ENCODE measurements at regions not wholly inside any gene's neighbourhood (a gene's known extent, or its start where the extent isn't known, plus 50 kb on each side); places are given as distances from the start of the nearest gene placed in this dataset.

- no peak for DNase-seq (ENCODE audit: low read depth)
- no peak overlapping the region for H3K4me3 ChIP-seq (ENCODE audit: low read depth, low read length)
- TF ChIP-seq CTCF (IDR thresholded peaks at IDR 0.05; ENCODE audit: low read depth, low read length, missing control alignments): no peak
Measured at GRCh38 chr3:16079519-16079918, 95.0 kb upstream of the GALNT15 start.

GRCh38 chr3:16081661-16082060 is 92.8 kb upstream of the GALNT15 start:
- TF ChIP-seq CTCF (IDR thresholded peaks at IDR 0.05; ENCODE audit: low read depth, low read length, missing control alignments): no peak
- no peak overlapping the region for H3K4me3 ChIP-seq (ENCODE audit: low read depth, low read length)
- DNase-seq (ENCODE audit: low read depth): no peak

DNA sequence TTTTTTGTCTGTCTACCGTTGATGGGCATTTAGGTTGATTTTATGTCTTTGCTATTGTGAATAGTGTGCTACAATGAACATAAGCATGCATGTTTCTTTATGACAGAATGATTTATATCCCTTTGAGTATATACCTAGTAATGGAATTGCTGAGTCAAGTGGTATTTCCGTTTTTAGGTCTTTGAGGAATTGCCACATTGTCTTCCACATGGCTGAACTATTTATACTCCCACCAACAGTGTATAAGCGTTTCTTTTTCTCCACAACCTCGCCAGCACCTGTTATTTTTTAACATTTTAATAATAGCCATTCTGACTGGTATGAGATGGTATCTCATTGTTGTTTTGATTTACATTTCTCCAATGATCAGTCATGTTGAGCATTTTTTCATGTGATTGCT is 89.6 kb upstream of the GALNT15 start:
- TF ChIP-seq CTCF (IDR thresholded peaks at IDR 0.05; ENCODE audit: low read depth, low read length, missing control alignments): no peak
- DNase-seq (ENCODE audit: low read depth): no peak
- H3K4me3 ChIP-seq (ENCODE audit: low read depth, low read length): no peak overlapping the region

- DNase-seq (ENCODE audit: low read depth): no peak
- H3K4me3 ChIP-seq (ENCODE audit: low read depth, low read length): no peak overlapping the region
- TF ChIP-seq CTCF (IDR thresholded peaks at IDR 0.05; ENCODE audit: low read depth, low read length, missing control alignments): no peak
Measured at GRCh38 chr3:16085410-16085809, 89.1 kb upstream of the GALNT15 start.

DNA sequence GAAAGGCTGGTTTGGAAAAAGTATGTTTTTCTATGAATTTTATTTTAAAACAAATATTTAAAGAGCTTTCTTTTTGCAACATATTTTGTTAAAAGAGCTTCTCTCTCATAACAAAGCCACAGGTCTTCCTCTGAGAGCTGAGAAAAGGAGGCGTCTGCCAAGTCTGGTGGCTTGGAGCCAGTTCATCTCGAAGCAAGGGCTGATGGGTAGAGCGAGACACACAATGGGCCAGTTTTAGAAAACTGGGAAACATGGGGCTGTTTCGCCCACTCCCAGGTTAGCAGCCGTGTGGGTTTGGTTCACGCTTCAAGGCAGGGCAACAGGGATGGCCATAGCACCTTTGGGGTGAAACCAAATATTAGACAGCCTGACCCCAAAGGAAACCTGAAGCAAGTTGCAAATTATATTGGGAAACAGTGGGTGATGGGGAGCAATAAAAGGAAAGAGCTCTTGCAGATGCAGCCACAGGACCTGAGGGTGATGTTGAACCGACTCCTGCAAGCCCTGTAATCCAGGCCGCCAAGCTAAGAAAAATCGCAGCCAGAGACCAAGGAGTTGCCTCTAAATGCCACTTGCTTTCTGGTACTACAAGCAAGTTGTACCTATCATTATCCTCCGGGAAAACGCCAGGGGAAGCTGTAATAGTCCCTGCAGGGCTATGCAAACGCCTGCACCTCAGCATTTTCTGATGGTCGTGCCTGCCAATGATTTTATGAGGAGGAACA is 88.4 kb upstream of the GALNT15 start:
- no peak overlapping the region for H3K4me3 ChIP-seq (ENCODE audit: low read depth, low read length)
- no peak for TF ChIP-seq CTCF (IDR thresholded peaks at IDR 0.05; ENCODE audit: low read depth, low read length, missing control alignments)
- DNase-seq (ENCODE audit: low read depth): no peak

GRCh38 chr3:16086690-16087089 is 87.8 kb upstream of the GALNT15 start:
- no peak for TF ChIP-seq CTCF (IDR thresholded peaks at IDR 0.05; ENCODE audit: low read depth, low read length, missing control alignments)
- H3K4me3 ChIP-seq (ENCODE audit: low read depth, low read length): no peak overlapping the region
- no peak for DNase-seq (ENCODE audit: low read depth)

GRCh38 chr3:16088496-16088895 is 86.0 kb upstream of the GALNT15 start:
- no peak overlapping the region for H3K4me3 ChIP-seq (ENCODE audit: low read depth, low read length)
- DNase-seq (ENCODE audit: low read depth): no peak
- no peak for TF ChIP-seq CTCF (IDR thresholded peaks at IDR 0.05; ENCODE audit: low read depth, low read length, missing control alignments)

Data from GM12864 (cell line).